ENCODE measurements at regions not wholly inside any gene's neighbourhood (a gene's known extent, or its start where the extent isn't known, plus 50 kb on each side); places are given as distances from the start of the nearest gene placed in this dataset.

GRCh38 chr2:4391013-4391412, 687.6 kb downstream of the DCDC2C start:
- DNase-seq (ENCODE audit: low spot score in 2 of 2) = no peak
- H3K4me3 ChIP-seq (ENCODE audit: low read depth, poor library complexity, severe bottlenecking) = no peak overlapping the region
- intact Hi-C loops (cut with DNase I; ENCODE audit: low total_unique reads) = no loop called here
- TF ChIP-seq CTCF (IDR thresholded peaks at IDR 0.05) = no peak
- TF ChIP-seq POLR2A (IDR thresholded peaks at IDR 0.05) = no peak
- WGBS, 2 donors = 85 to 91% methylated on average over 3 of the region's 3 CpGs

- no peak overlapping the region for H3K4me3 ChIP-seq (ENCODE audit: low read depth, poor library complexity, severe bottlenecking)
- intact Hi-C loops (cut with DNase I; ENCODE audit: low total_unique reads) = no loop called here
- 80 to 82% methylated on average over 10 of the region's 10 CpGs for WGBS, 2 donors
- no peak for TF ChIP-seq POLR2A (IDR thresholded peaks at IDR 0.05)
- no peak for TF ChIP-seq CTCF (IDR thresholded peaks at IDR 0.05)
- no peak for DNase-seq (ENCODE audit: low spot score in 2 of 2)
Measured at GRCh38 chr2:4404363-4404762, 701.0 kb downstream of the DCDC2C start.

- TF ChIP-seq CTCF (IDR thresholded peaks at IDR 0.05) (no peak), POLR2A (IDR thresholded peaks at IDR 0.05) (no peak)
- WGBS, 2 donors = 75 to 79% methylated on average over 10 of the region's 10 CpGs
- DNase-seq (ENCODE audit: low spot score in 2 of 2) = no peak
- H3K4me3 ChIP-seq (ENCODE audit: low read depth, poor library complexity, severe bottlenecking) = no peak overlapping the region
- intact Hi-C loops (cut with DNase I; ENCODE audit: low total_unique reads) = no loop called here
Measured at GRCh38 chr2:4408321-4408720, 704.9 kb downstream of the DCDC2C start.

GRCh38 chr2:4412637-4413187, 709.3 kb downstream of the DCDC2C start:
- TF ChIP-seq POLR2A (IDR thresholded peaks at IDR 0.05) = no peak
- no peak for TF ChIP-seq CTCF (IDR thresholded peaks at IDR 0.05)
- WGBS, 2 donors = 73 to 80% methylated on average over 9 of the region's 9 CpGs
- DNase-seq (ENCODE audit: low spot score in 2 of 2) = no peak
- H3K4me3 ChIP-seq (ENCODE audit: low read depth, poor library complexity, severe bottlenecking) = no peak overlapping the region
- intact Hi-C loops (cut with DNase I; ENCODE audit: low total_unique reads) = no loop called here

- WGBS, 2 donors = 38 to 41% methylated on average over 1 of the region's 1 CpG
- TF ChIP-seq POLR2A (IDR thresholded peaks at IDR 0.05) (no peak), CTCF (IDR thresholded peaks at IDR 0.05) (no peak)
- H3K4me3 ChIP-seq (ENCODE audit: low read depth, poor library complexity, severe bottlenecking) = no peak overlapping the region
- intact Hi-C loops (cut with DNase I; ENCODE audit: low total_unique reads) = no loop called here
- no peak for DNase-seq (ENCODE audit: low spot score in 2 of 2)
Measured at GRCh38 chr2:4415171-4415570, 711.8 kb downstream of the DCDC2C start.

GRCh38 chr2:4415810-4416413, 712.5 kb downstream of the DCDC2C start:
- H3K4me3 ChIP-seq (ENCODE audit: low read depth, poor library complexity, severe bottlenecking) = no peak overlapping the region
- WGBS, 2 donors = 96 to 100% methylated on average over 1 of the region's 1 CpG
- intact Hi-C loops (cut with DNase I; ENCODE audit: low total_unique reads) = no loop called here
- DNase-seq (ENCODE audit: low spot score in 2 of 2) = no peak
- TF ChIP-seq CTCF (IDR thresholded peaks at IDR 0.05) = no peak
- TF ChIP-seq POLR2A (IDR thresholded peaks at IDR 0.05) = no peak

All from lower leg skin (tissue), 4 donors.